ENCODE measurements at regions not wholly inside any gene's neighbourhood (a gene's known extent, or its start where the extent isn't known, plus 50 kb on each side); places are given as distances from the start of the nearest gene placed in this dataset.

- TF ChIP-seq PRRX2 (CRISPR knock-in tag; IDR thresholded peaks at IDR 0.05): no peak
- TF ChIP-seq CBFB (CRISPR knock-in tag; IDR thresholded peaks at IDR 0.05; ENCODE audit: low read depth): no peak
- TF ChIP-seq HMGXB4 (CRISPR knock-in tag; IDR thresholded peaks at IDR 0.05): no peak
- TF ChIP-seq ESRRA (CRISPR knock-in tag; IDR thresholded peaks at IDR 0.05; ENCODE audit: borderline replicate concordance): no peak
These were observed 166.4 kb downstream of the TTC8 start (continued) for GRCh38 chr14:88990856-88991255.

- Mint-ChIP-seq H3K9me3 (peaks cover 20% of the 10 kb centered on the region), H3K4me3 (no peak overlapping the region), H3K27ac (no peak overlapping the region), H3K36me3 (no peaks in the 10 kb centered on the region), H3K4me1 (no peaks in the 10 kb centered on the region), H3K27me3 (ENCODE audit: low read depth) (peaks cover 60% of the 10 kb centered on the region)
- no peak for ATAC-seq
- CTCF ChIA-PET: no interaction called here
- TF ChIP-seq FOXK1 (CRISPR knock-in tag; IDR thresholded peaks at IDR 0.05): no peak
- TF ChIP-seq ZBTB43 (CRISPR knock-in tag; IDR thresholded peaks at IDR 0.05): no peak
- no peak for TF ChIP-seq USF2 (CRISPR knock-in tag; IDR thresholded peaks at IDR 0.05)
- TF ChIP-seq ZMAT4 (CRISPR knock-in tag; IDR thresholded peaks at IDR 0.05): no peak
- TF ChIP-seq NFE2L1 (CRISPR knock-in tag; IDR thresholded peaks at IDR 0.05): no peak
- TF ChIP-seq PRRX2 (CRISPR knock-in tag; IDR thresholded peaks at IDR 0.05): no peak
- TF ChIP-seq NR2C2 (CRISPR knock-in tag; IDR thresholded peaks at IDR 0.05): no peak
- no peak for DNase-seq (ENCODE audit: low spot score)
- POLR2A ChIA-PET: no interaction called here
These were observed 167.6 kb downstream of the TTC8 start for GRCh38 chr14:88992011-88992410.

GRCh38 chr14:88993946-88994345 is 169.5 kb downstream of the TTC8 start:
- Mint-ChIP-seq H3K4me1 (no peaks in the 10 kb centered on the region), H3K9me3 (peaks cover 11% of the 10 kb centered on the region), H3K4me3 (no peak overlapping the region), H3K27ac (no peak overlapping the region), H3K36me3 (no peaks in the 10 kb centered on the region), H3K27me3 (ENCODE audit: low read depth) (peaks cover 52% of the 10 kb centered on the region)
- ATAC-seq (no peak), DNase-seq (ENCODE audit: low spot score) (no peak)
- TF ChIP-seq PRRX2 (CRISPR knock-in tag; IDR thresholded peaks at IDR 0.05) (no peak), E2F4 (CRISPR knock-in tag; IDR thresholded peaks at IDR 0.05; ENCODE audit: borderline replicate concordance, low read depth) (no peak), ELF4 (CRISPR knock-in tag; IDR thresholded peaks at IDR 0.05; ENCODE audit: low read depth) (no peak), NR1H2 (CRISPR knock-in tag; IDR thresholded peaks at IDR 0.05) (no peak), AFF4 (CRISPR knock-in tag; IDR thresholded peaks at IDR 0.05; ENCODE audit: borderline replicate concordance) (no peak), TEAD1 (CRISPR knock-in tag; IDR thresholded peaks at IDR 0.05) (no peak)
- ChIA-PET CTCF (no interaction called here), POLR2A (no interaction called here)
